Activated CD4-positive, alpha-beta memory T cell treated with anti-CD3 and anti-CD28 coated beads, Interleukin-2, amount 10 ng/mL, durations not matched to agents 7 days and 5 days (primary cell): ENCODE measurements at regions not wholly inside any gene's neighbourhood (a gene's known extent, or its start where the extent isn't known, plus 50 kb on each side); places are given as distances from the start of the nearest gene placed in this dataset.

Source experiments
- CTCF ChIA-PET: fragments of 350-600 bp; sonication (Branson Sonifier 250); formaldehyde crosslinking; loops from one replicate; lab custom pipeline; 2021; ENCODE audit warnings: antibody characterized with exemption, inconsistent platforms; lab: Charles Lee
- POLR2A ChIA-PET: fragments of 350-600 bp; sonication (Branson Sonifier 250); formaldehyde crosslinking; loops from one replicate; lab custom pipeline; 2021; ENCODE audit warnings: antibody characterized with exemption; lab: Charles Lee
- DNase-seq: peaks from one replicate; pipeline ENCODE4 v3.0.0-alpha.2; 2020
- H3K27ac Mint-ChIP-seq: one replicate; pipeline ENCODE4 v1.8.0; 2021; ENCODE audit warnings: mild to moderate bottlenecking, mixed read lengths
- H3K27me3 Mint-ChIP-seq: one replicate; pipeline ENCODE4 v1.8.0; 2021; ENCODE audit warnings: mixed read lengths
- H3K36me3 Mint-ChIP-seq: one replicate; pipeline ENCODE4 v1.8.0; 2021; ENCODE audit warnings: low read depth, mixed read lengths
- H3K4me1 Mint-ChIP-seq: one replicate; pipeline ENCODE4 v1.8.0; 2021; ENCODE audit warnings: mixed read lengths
- H3K4me3 Mint-ChIP-seq: one replicate; pipeline ENCODE4 v1.8.0; 2021; ENCODE audit warnings: mild to moderate bottlenecking, mixed read lengths
- H3K9me3 Mint-ChIP-seq: one replicate; pipeline ENCODE4 v1.8.0; 2021; ENCODE audit warnings: mixed read lengths

DNA sequence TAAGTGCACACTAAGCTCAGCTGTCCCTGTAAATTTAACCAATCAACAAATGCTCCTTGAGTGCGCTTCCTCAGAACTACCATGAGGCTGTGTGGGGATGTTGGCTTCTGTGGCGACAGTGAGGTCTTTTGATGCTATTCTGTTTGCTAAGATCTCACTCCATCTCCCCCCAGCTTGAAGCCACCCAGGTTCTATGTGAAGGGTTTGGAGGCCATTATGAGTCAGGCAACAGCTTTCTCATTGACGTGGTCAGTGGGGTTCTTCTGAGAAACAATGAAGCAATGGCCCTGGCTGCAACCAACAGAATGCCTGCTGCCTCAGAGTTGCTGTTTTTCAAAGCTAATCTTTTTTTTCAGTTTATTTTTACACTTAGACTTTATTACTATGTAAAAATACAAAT is 205.5 kb downstream of the PTBP2 start:
- Mint-ChIP-seq H3K4me3 (no peak overlapping the region), H3K9me3 (peaks cover 8% of the 10 kb centered on the region), H3K27ac (no peak overlapping the region), H3K27me3 (no peaks in the 10 kb centered on the region), H3K36me3 (no peaks in the 10 kb centered on the region), H3K4me1 (no peaks in the 10 kb centered on the region)
- POLR2A ChIA-PET = no interaction called here
- DNase-seq = no peak
- CTCF ChIA-PET = no interaction called here

DNA sequence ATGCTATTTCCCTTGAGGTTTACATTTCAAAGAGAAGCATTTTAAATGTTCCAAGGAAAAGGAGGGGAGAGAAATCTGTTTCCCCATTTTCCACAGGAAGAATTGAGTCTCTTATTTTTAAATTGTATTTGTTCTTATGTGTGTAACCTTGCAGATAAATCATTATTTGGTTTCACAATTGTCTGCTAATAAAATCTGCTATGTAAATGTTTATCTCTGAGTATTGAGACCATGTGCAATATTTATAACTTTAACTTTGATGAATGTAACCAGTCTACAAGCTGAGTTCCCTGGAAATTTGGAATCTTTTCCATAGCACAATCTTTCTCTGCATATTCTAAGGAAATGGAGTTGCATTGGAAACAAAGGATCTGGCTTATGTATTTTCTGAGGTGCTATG is 209.6 kb downstream of the PTBP2 start:
- Mint-ChIP-seq H3K4me3 (no peak overlapping the region), H3K36me3 (no peaks in the 10 kb centered on the region), H3K9me3 (no peaks in the 10 kb centered on the region), H3K4me1 (no peaks in the 10 kb centered on the region), H3K27me3 (no peaks in the 10 kb centered on the region), H3K27ac (no peak overlapping the region)
- DNase-seq = no peak
- POLR2A ChIA-PET = no interaction called here
- CTCF ChIA-PET = no interaction called here

DNA sequence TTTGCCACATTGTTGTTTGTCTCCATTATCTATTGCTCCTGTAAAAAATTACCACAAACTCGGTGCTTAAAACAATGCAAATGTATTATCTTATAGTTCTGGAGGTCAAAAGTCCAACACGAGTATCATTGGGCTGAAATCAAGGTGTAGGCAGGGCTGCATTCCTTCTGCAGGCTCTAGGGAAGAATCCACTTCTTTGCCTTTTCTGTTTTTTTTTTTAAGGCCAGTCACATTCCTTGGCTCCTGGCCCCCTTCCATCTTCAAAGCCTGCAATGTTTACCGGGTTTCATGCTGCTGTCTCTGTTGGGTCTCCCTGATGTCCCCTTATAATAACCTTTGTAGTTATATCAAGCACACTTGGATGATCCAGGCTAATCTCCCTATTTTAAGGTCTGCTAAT is 212.7 kb downstream of the PTBP2 start:
- Mint-ChIP-seq H3K36me3 (no peaks in the 10 kb centered on the region), H3K27me3 (no peaks in the 10 kb centered on the region), H3K27ac (no peak overlapping the region), H3K4me1 (no peaks in the 10 kb centered on the region), H3K4me3 (no peak overlapping the region), H3K9me3 (no peaks in the 10 kb centered on the region)
- CTCF ChIA-PET = no interaction called here
- no peak for DNase-seq
- POLR2A ChIA-PET = no interaction called here

DNA sequence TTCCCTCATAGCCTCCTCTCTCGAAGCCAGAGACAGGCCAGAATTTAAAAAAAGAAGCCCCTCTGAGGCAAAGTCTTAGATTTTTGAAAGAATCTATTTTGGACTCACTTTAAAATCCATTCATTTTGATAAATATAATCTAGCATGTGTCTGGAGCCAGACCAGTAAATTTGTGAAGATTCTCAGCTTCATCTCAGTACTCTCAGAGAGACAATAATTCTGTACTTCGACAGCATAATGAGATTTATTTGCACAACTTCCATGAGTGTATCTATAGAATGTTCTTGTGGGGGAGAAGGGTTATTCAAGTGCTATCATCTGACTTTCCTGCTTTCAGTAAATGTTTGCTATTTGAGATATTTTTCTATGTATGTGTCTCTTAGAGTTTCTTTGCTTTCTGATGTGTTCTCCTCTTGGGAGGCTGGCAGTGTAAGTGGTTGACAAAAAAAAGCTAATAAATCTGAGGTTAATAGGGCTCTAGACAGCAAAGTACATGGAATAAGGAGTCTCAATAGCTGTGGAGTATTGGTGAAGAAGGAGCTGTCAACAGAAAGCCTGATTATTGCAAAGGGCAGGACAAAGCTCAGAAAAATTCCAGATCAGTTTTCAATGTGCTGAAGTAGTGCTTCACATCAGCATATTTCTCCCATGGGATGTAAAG is 223.0 kb downstream of the PTBP2 start:
- Mint-ChIP-seq H3K27me3 (no peaks in the 10 kb centered on the region), H3K27ac (no peak overlapping the region), H3K9me3 (no peaks in the 10 kb centered on the region), H3K4me3 (no peak overlapping the region), H3K36me3 (no peaks in the 10 kb centered on the region), H3K4me1 (no peaks in the 10 kb centered on the region)
- POLR2A ChIA-PET = no interaction called here
- DNase-seq = no peak
- CTCF ChIA-PET = no interaction called here

DNA sequence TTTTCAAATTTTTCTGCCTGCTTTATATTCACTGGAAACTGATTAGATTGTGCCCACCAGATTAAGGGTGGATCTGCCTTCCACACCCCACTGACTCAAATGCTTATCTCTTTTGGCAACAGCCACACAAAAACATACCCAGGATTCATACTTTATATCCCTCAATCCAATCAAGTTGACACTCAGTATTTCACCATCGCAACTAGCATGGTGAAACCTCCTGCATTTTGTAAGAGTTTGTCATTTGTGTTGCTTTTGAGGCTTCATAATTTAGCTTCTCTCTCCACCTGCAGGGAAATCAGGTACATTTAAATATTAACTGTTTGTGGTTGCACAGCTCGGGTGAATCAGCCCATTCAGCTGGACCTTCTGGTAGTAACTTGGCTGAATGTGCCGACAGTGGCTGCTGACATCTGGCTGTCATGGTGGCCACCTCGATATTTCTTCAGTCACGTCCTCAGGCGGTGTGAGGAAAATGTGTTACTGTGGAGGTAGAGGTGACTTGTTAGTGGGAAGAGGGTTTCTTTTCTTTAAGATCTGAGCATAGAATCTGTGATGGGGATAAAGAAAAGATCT is 224.0 kb downstream of the PTBP2 start:
- POLR2A ChIA-PET = no interaction called here
- DNase-seq = no peak
- Mint-ChIP-seq H3K27ac (no peak overlapping the region), H3K9me3 (no peaks in the 10 kb centered on the region), H3K4me1 (no peaks in the 10 kb centered on the region), H3K4me3 (no peak overlapping the region), H3K36me3 (no peaks in the 10 kb centered on the region), H3K27me3 (no peaks in the 10 kb centered on the region)
- CTCF ChIA-PET = no interaction called here

DNA sequence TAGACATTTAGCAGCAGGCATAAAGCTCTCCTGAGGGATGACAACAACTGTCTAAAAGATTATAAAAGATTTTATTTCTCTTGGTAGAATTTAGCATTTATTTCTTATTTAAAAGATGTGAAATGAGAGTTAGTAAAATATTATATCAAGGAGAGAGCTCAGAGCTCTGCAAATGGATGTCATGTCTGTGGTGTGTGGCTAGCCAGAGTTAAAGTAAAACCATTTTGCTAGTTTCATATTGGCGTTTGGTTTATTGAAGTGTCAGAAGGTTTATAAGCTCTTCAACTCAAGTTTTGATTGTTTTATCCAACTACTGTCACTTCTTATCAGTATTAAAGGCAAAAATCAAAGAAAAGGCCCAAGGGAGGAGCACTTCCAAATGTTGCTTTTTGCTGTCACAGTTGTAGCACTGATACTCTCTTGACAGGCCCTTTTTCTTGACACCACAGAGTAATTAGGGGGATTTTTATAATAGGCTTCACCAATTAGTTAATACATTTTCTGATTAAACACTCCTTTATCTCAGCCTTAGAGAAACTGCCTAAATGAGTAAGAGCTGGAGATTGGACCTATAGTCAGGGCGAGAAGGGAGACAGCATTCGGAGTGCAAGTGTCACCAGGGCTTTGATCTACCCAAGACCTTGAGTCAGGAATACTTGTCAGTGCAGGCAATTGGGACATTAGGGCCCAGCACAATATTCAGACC is 233.9 kb downstream of the PTBP2 start:
- Mint-ChIP-seq H3K36me3 (no peaks in the 10 kb centered on the region), H3K4me1 (no peaks in the 10 kb centered on the region), H3K9me3 (no peaks in the 10 kb centered on the region), H3K4me3 (no peak overlapping the region), H3K27me3 (no peaks in the 10 kb centered on the region), H3K27ac (no peak overlapping the region)
- ChIA-PET CTCF (interaction anchor here (1.4 kb wide), 1 partner anchor 10 kb away, joined by 4 read pairs; no protein-coding TSS in a partner anchor), POLR2A (no interaction called here)
- DNase-seq = no peak

DNA sequence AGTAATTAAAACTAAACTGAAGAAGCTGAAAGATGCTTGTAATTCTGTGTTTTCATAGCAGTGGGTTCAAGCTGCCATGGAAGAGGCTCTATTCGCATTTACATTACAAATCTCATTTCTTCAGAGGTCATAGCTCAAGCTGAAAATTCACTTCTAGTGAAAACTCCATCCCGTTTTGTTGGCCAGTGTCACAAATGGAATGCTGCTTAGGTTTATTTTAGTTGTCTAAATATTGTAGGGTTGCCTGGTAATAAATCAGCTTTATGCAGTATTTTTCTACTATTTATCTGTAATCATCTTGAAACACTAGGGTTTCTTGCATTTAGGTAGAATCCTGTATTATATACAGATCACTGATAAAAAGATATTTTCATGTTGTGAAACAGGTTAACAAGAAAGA is 240.6 kb downstream of the PTBP2 start:
- Mint-ChIP-seq H3K27me3 (peaks cover 8% of the 10 kb centered on the region), H3K9me3 (no peaks in the 10 kb centered on the region), H3K36me3 (no peaks in the 10 kb centered on the region), H3K4me3 (no peak overlapping the region), H3K27ac (no peak overlapping the region), H3K4me1 (no peaks in the 10 kb centered on the region)
- POLR2A ChIA-PET = no interaction called here
- CTCF ChIA-PET = interaction anchor here (0.9 kb wide), 1 partner anchor 8 kb away, joined by 3 read pairs; no protein-coding TSS in a partner anchor
- DNase-seq = no peak

DNA sequence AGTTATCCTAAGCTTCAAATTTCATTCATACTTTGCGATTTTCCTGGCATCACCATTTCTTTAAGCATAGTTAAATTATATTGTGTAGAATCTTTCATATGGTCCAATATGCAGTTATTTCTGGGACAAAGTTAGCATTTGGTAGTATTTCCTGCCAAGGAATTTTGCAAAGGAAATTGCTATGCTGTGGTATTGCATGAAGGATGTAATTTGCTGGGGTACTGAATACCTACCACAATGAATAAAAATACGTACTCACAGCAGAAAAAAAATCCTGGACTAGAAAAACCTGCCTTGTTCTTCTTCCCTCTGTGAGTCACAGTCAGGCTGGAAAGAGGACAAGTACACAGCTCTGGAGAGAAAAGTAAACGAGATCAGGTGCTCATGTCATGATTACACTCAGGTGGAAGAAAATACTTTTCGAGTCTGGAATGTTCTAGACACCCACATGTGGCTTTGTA is 241.2 kb downstream of the PTBP2 start:
- H3K4me1 Mint-ChIP-seq = no peaks in the 10 kb centered on the region
- H3K4me3 Mint-ChIP-seq = no peak overlapping the region
- H3K36me3 Mint-ChIP-seq = no peaks in the 10 kb centered on the region
- H3K9me3 Mint-ChIP-seq = no peaks in the 10 kb centered on the region
- DNase-seq = no peak
- POLR2A ChIA-PET = no interaction called here
- H3K27ac Mint-ChIP-seq = no peak overlapping the region
- H3K27me3 Mint-ChIP-seq = peaks cover 10% of the 10 kb centered on the region
- CTCF ChIA-PET = no interaction called here

DNA sequence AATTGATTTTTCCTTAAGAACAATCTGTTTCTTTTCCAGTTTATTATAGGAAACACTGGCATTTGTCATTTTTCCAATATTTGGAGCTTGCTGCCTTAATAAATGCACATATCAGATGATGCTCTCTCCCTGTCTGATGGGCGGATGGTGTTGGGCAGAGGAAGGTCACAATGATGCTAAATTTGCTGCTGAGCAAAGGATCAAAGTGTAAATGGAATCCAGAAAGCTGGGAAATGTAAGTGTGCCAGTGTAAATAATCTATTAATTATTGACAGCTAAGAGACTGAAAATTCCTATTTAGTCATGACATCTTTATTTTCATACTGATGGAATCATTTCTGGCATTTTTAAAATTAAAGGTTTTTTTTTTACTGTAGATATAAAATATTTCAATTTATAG is 243.2 kb downstream of the PTBP2 start:
- ChIA-PET POLR2A (no interaction called here), CTCF (interaction anchor here (0.6 to 1.7 kb wide), 7 partner anchors 10 to 1089 kb away, joined by 3 to 6 read pairs (median 4); no protein-coding TSS in a partner anchor)
- no peaks in the 10 kb centered on the region for H3K36me3 Mint-ChIP-seq
- DNase-seq = no peak
- no peaks in the 10 kb centered on the region for H3K9me3 Mint-ChIP-seq
- H3K4me3 Mint-ChIP-seq = no peak overlapping the region
- H3K27ac Mint-ChIP-seq = no peak overlapping the region
- H3K4me1 Mint-ChIP-seq = no peaks in the 10 kb centered on the region
- H3K27me3 Mint-ChIP-seq = peaks cover 16% of the 10 kb centered on the region

DNA sequence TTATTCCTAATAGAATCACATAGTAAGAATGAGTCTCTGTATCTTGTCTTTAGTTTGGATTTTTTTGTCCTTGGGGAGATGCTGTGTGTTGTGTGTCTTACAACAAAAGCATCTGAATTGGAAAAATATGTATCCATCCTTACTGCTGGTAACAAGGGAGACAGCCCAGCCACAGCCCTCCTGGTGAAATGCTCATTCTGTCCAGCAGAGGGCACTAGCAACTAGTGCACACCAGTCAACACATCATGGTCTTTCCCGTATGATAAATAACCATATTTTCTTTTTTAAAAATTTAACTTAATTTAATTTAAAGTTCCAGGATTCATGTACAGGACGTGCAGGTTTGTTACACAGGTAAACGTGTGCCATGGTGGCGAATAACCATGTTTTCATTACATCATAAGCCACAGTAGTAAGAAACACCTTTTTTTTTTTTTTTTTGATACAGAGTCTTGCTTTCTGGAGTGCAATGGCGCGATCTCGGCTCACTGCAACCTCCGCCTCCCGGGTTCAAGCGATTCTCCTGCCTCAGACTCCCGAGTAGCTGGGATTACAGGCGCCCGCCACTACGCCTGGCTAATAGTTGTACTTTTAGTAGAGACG is 245.1 kb downstream of the PTBP2 start:
- DNase-seq = peak; percentile 75
- POLR2A ChIA-PET = no interaction called here
- CTCF ChIA-PET = interaction anchor here (0.7 kb wide), 2 partner anchors 612 to 1449 kb away, joined by 3 read pairs; no protein-coding TSS in a partner anchor
- H3K27me3 Mint-ChIP-seq = peaks cover 25% of the 10 kb centered on the region
- H3K9me3 Mint-ChIP-seq = no peaks in the 10 kb centered on the region
- no peaks in the 10 kb centered on the region for H3K36me3 Mint-ChIP-seq
- H3K4me3 Mint-ChIP-seq = no peak overlapping the region
- H3K27ac Mint-ChIP-seq = no peak overlapping the region
- H3K4me1 Mint-ChIP-seq = no peaks in the 10 kb centered on the region

DNA sequence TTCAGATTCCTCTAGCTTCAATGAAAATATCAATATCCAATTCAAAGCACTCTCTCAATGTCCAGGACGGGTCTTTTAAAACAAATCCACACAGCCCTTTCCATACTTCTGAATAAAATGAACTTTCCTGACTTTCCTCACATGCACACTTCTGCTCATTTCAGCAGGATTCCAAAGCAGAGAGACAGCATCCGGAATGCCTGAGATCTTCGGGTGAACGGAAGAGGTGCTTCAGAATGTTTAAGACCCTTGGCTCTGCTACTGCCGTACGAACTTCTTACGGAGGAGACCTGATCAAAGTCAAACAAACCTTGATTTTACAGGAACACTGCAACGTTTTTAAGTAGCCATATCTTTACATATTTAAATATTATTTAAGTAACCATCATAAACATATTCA is 245.7 kb downstream of the PTBP2 start:
- H3K9me3 Mint-ChIP-seq = no peaks in the 10 kb centered on the region
- no peak for DNase-seq
- POLR2A ChIA-PET = no interaction called here
- no peak overlapping the region for H3K27ac Mint-ChIP-seq
- CTCF ChIA-PET = interaction anchor here (0.7 kb wide), 2 partner anchors 613 to 1448 kb away, joined by 3 read pairs; no protein-coding TSS in a partner anchor
- H3K27me3 Mint-ChIP-seq = peaks cover 25% of the 10 kb centered on the region
- no peak overlapping the region for H3K4me3 Mint-ChIP-seq
- no peaks in the 10 kb centered on the region for H3K36me3 Mint-ChIP-seq
- no peaks in the 10 kb centered on the region for H3K4me1 Mint-ChIP-seq

DNA sequence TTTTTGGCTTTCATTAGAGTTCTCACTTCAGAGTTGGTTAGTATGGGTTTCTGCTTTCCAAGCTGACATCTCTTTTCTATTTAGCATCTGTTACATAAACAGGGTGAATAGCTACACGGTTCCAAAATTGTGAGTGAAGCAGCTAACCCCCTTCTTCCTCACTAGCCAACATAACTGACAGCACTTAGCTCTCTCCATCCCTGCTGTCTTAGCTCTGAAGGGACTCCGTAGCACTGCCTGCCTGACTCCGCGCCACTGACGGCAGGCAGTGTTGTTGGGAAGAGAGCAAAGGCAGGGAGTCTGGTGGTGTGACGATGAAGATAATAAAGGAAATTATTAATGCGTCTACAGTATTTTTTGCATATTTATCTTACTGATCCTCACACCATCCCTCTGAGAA is 247.0 kb downstream of the PTBP2 start:
- Mint-ChIP-seq H3K27ac (no peak overlapping the region), H3K4me3 (no peak overlapping the region), H3K27me3 (peaks cover 29% of the 10 kb centered on the region), H3K4me1 (no peaks in the 10 kb centered on the region), H3K36me3 (no peaks in the 10 kb centered on the region), H3K9me3 (no peaks in the 10 kb centered on the region)
- POLR2A ChIA-PET = no interaction called here
- DNase-seq = no peak
- CTCF ChIA-PET = interaction anchor here (1.5 kb wide), 1 partner anchor 10 kb away, joined by 3 read pairs; no protein-coding TSS in a partner anchor

DNA sequence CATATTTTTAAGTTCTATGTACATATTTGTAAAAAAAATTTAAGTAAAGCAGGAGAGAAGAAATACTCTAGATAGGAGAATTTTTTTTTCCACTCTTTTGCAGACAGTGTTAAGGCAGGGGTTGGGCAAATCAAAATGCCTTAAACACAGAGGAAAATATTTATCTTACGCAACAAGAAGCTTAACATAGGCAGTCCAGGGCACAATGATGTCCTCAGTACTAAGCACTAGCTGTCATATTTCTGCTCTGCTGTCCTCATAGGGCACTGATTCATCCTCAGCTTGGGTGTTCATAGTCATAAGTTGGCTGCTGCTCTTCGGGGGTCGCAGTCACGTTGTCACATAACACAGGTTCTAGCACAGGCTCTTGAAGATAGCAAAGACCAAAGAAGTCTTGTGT is 247.4 kb downstream of the PTBP2 start:
- peaks cover 29% of the 10 kb centered on the region for H3K27me3 Mint-ChIP-seq

More for the DNA sequence above, 247.4 kb downstream of the PTBP2 start:
- Mint-ChIP-seq H3K4me1 (no peaks in the 10 kb centered on the region), H3K36me3 (no peaks in the 10 kb centered on the region), H3K27ac (no peak overlapping the region), H3K9me3 (no peaks in the 10 kb centered on the region), H3K4me3 (no peak overlapping the region)
- DNase-seq = no peak
- ChIA-PET POLR2A (no interaction called here), CTCF (interaction anchor here (1.5 kb wide), 1 partner anchor 10 kb away, joined by 3 read pairs; no protein-coding TSS in a partner anchor)
